Astrocyte of the hippocampus (primary cell): ENCODE measurements at regions not wholly inside any gene's neighbourhood (a gene's known extent, or its start where the extent isn't known, plus 50 kb on each side); places are given as distances from the start of the nearest gene placed in this dataset.
A peak's percentile ranks its signal among the peaks of the same experiment; 100 is the strongest.
"Not testable (repeated sequence)": the region's sequence is repeated elsewhere in the genome, so short reads cannot be mapped to it uniquely, and the experiment has no call there.

Experiments used
- DNase-seq: peaks from one replicate; pipeline ENCODE4 v3.0.0; 2011; ENCODE audit warnings: low read depth, low spot score

DNA sequence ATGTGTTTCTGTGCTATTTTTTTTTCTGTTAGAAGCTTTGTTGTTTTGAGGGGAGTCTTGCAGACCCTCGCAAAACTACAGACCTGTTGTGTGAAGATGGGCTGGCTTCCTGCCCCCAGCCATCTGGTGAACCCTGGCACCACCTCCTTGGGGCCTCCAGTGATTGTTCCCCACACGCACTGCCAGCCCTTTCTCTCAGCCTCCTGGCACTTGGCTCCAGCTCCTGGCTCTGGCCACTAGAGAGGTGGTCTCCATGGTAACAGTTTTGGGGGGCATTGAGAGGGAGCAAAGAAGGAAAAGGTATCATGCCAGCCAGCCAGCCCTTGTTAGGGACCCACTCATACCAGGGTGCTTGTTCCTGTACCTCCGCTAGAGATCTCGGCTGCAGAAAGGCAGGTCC is 176.4 kb upstream of the RPH3A start:
- no peak for DNase-seq

DNA sequence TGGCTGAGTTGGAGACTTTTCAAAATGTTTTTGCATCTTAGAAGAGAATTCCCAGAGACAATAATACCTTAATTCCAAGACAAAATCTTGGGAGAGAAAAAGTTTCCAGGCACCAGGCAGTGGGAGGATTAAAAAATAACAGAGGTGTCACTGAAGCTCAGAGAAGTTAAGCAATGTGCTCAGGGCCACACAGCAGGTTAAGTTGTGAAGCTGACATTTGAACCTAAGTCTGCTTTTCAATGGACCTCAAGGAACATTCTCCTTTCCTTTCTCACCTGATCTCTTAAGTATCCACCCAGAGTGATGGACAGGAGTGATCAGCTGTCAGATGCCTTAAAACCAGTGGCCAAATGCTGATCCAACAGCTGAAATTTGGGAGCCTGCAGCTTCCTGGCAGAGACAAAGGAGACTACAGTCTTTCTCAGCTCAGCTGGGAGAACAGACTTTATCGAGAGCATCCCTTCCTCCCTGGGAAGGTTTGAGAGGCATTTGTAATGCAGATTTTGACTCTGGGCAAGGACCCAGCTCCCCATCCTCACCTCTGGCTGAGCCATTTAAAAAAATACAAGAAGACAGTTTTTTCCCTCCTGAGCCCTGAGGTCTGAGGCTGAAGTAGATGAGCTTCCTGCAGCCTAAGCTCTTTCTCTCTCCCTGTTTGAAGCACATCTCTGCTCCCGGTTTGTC is 174.9 kb upstream of the RPH3A start:
- DNase-seq, result no peak

DNA sequence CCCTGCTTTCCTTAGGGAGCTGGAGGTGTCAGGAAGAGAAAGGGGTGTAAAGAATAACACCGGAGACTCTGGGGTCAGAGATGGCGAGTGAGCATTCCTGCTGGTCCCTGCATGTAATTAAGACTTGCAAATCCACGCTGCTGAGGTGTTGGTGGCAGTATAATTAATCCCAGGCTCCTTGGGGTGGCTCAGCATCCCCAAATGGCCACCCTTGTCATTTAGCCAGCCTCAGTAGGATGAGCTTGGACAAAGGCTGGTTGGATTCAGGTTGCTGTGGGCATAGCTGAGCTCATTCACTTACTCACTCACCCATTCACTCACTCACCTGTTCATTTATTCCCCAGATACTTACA is 174.4 kb upstream of the RPH3A start:
- DNase-seq, result no peak

DNA sequence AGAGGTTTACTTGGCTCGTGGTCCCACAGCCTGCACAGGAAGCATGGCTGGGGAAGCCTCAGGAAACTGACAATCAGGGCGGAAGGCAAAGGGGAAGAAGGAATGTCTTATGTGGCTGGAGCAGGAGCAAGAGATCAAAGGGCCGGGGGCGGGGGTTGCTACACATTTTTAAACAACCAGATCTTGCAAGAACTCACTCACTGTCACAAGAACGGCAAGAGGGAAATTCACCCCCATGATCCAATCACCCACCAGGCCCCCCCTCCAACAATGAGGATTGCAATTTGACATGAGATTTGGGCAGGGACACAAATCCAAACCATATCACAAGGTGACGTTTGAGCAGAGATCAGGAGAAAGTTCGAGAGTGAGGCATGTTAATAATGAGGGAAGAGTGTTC is 163.7 kb upstream of the RPH3A start:
- DNase-seq, result no peak

DNA sequence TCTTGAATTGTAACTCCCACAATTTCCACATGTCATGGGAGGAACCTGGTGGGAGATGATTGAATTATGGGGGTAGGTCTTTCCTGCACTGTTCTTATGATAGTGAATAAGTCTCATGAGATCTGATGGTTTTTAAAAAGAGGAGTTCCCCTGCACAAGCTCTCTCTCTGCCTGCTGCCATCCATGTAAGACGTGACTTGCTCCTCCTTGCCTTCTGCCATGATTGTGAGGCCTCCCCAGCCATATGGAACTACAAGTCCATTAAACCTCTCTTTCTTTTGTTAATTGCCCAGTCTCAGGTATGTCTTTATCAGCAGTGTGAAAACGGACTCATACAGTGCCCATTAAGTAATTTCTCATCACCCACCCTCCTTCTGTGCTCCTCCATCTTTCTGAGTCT is 159.6 kb upstream of the RPH3A start:
- not testable (repeated sequence) for DNase-seq

DNA sequence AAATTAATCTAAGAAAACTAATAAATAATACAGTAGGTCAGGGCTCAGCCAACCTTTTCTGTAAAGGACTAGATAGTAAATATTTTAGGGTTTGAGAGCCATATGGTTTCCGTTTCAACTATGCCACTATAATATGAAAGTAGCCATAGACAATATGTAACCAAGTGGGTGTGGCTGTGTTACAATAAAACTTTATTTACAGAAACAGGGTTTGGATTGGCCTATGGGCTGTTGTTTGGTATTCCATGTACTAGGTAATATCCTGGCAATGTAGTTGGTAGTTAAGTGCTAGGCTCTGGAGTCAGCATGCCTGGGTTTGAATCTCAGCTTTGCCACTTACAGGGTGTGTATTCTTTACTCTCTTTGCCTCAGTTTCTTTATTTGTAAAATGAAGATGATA is 156.5 kb upstream of the RPH3A start:
- no peak for DNase-seq

DNA sequence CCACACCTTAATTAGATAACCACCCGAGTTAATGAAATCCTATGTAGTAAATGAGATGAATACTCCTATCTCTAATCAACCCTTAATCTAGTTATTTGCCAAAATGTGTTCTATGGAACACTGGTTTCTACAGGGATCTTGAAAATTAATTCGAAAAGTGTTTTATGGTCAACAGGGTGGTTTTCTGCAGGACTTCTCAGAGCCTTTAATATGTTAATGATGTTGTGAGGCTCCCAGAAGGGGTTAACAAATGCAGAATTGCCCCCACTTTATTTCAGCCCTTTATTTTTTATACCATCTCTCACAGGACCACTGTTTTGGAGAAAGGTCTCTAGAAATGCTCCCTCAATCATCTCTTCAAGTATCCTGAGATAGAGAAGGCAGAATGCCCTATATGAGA is 153.1 kb upstream of the RPH3A start:
- DNase-seq, result no peak

DNA sequence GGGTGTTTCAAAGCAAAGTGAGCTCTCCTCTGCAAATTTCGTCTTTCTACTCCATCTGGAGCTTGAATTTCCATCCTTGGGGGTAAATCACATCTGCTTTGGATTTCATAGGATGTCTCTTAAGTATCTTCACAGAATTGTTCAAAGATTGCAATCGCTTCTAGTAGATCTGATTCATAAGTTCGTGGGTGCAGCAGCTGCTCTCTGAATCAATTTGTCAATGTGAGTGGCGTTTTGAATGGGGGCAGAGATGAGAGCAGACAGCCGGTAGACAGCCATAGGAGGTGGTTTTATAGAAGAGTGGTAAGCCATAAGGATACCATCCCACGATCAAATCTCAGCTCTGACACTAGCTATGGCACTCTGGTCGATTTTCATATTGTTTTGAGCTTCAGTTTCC is 146.0 kb upstream of the RPH3A start:
- no peak for DNase-seq

DNA sequence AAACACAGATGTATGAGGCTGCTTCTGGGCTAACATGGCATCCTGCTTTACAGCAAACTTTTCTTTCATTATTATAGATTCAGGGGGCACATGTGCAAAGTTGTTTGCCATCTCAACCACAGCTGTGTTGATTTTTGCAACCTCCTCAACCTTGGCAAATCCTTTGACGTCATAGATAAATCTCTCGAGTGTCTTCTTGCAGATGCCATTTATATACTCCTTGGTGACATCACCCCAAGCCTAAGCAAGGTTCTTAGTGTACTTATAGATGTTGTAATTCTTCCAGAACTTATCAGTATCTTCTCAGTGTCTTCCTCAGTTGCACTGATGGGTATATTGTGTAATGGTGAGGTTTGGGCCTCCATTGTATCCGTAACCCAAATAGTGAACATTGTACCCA is 135.4 kb upstream of the RPH3A start:
- no peak for DNase-seq

DNA sequence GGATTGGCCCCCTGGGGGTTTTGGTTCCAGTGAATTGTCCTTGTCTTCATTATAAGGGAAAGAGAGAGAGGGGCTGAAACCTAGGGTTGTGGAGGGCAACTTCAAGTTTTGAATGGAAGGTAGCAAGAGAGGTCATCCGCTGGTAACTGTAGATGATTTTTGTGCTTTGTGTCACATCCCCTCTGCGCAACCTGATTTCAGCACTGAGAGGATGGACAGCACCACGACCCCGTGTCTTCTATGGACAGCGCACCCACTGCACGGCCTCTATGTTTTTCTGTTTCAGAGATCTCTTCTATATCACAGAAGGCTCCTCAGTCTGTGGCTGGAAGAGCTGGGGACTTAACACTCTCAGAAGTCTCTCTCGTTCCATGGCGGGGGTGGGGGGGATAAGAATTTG is 127.0 kb upstream of the RPH3A start:
- peak; percentile 44 for DNase-seq

DNA sequence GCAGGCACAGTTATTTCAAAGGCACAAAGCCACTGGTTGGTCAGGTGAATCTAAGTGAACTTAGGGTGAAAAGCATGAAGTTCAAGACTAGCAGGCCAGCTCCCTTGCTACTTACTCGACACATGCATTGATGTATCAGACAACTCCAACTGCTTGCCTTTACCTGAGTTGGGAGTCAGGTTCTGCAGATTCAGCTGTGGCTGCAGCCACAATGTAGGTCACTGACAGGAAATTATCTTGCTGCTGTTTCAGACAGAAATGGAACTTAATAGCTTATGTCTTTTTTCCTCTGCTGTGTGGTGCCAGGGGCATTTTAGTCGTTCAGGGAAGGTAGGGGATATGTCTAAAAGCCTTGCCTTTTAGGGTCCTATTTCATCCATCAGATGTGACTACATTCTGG is 125.6 kb upstream of the RPH3A start:
- DNase-seq, result no peak

DNA sequence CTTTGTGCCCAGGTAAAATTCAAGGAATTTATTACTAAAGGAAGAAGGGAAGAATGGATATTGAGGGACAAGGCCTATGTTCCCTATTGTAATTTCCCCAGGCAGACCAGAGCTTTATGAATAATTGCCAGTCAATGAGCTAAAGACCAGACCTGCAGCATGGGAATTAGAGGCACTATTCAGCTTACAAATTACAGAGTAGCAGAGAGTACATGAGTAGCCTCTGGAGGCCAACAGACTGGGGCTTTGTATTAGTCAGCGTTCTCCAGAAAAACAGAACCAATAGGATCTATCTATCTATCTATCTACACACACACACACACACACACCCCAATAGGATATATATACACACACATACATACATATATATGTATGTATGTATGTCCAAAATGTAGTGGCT is 120.0 kb upstream of the RPH3A start:
- no peak for DNase-seq

DNA sequence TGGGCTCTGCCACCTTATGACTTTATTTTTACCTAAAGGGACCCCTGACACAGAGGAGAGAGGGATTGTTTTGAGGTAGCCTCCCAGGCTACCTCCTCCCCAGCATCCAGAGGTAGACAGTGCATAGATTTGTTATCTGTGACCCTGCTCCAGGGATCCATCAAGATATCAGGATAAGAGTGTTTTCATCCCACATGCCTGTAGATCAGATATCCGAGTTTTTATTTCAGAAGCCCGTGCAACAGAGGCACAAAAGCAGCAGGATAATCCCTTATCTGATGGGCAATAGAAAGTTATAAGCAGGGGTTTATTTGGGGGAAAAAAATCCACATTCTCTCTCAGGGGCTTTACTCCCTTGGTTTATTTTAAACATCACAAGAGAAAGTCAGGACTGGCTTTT is 117.0 kb upstream of the RPH3A start:
- no peak for DNase-seq

DNA sequence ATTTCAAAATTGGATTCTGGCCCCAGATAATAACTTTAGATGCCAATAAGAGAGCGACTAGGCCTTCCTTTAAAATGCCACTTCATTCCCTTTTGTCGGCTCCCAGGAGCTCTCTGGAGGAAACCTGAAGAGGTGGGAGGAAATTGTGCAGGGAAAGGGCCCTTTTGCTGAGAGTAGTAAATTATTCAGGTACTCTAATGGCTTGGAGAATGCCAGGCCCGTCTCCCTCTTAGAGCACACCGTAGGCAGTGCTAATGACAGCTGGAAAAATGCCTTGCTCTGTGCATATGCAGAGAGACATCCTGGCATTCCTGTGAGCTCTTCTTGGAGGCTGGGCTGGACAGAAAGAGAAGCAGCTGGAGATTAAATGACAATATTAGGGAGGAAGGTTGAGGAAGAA is 115.0 kb upstream of the RPH3A start:
- no peak for DNase-seq

DNA sequence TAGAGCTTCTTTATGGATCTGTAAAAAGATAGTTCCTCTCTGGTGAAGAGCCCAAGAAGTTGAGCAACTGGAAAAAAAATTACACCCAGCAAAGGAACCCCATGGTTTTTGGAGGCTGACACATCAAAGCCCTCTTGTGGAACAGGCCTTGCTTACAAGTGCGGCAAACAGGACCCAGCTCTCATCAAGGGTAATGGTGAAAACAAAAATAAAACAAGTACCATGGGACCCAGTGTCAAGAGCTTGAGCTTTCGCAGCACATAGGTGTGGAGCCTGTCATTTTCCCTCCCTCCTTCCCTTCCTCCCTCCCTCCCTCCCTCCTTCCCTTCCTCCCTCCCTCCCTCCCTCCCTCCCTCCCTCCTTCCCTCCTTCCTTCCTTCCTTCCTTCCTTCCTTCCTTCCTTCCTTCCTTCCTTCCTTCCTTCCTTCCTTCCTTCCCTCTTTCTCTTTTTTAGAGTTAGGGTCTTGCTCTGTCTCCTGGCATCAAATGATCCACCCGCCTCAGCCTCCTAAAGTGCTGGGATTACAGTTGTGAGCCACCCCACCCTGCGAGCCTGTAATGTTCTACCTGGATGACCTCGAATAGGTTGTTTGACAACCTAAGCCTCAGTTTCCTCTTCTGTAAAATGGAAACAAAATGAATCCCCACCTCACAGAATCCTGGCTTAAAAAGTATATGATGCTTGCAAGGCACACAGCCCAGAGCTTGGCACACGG is 114.3 kb upstream of the RPH3A start:
- no peak for DNase-seq

DNA sequence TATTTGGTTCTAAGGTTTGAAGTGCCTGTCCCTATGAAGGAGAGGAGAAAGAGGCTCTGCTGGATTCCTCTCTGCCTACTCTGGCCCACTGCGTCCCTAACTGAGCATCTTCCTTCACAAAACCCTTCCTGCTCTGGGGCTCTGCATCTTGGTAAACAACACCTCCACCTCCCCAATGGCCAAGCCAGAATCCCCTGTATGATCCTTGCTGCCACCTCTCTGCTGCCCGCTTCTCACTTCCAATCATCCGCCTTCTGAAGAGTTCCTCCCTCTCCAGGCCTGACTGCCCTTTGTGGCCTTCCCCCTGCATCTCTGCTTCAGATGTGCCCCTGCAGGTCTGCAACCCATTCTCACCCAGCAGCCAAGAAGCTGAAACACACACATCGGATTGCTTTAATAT is 110.6 kb upstream of the RPH3A start:
- no peak for DNase-seq

DNA sequence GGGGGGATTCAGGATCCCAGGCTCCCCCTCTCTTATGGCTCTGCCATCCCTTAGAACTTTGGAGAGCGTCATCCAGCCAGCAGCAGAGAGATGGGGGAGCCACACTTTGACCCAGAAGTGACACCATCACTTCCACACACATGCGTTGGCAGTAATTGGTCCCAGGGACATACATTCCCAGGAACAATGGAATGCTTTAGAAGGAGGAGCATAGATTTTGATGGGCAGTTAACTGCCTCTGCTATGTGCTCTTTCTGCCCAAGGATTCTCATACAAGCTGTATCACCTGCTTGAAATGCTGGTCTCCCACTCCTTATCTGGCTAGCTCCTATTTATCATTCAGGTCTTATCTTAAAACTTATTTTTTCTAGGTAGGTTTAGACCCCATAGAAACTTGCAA is 109.0 kb upstream of the RPH3A start:
- DNase-seq, result no peak

DNA sequence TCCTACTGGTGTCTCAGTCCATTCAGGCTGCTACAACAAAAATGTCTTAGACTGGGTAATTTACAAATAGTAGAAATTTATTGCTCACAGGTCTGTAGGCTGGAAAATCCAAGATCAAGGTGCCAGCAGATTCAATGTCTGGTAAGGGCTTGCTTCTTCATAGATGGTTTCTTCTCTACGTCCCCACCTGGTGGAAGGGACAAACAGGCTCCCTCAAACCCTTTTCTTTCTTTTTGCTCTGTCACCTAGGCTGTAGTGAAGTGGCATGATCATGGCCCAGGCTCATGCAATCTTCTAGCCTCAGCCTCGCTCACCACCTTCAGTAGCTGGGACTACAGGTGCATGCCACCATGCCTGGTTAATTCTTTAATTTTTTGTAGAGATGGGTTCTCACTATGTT is 106.8 kb upstream of the RPH3A start:
- no peak for DNase-seq

DNA sequence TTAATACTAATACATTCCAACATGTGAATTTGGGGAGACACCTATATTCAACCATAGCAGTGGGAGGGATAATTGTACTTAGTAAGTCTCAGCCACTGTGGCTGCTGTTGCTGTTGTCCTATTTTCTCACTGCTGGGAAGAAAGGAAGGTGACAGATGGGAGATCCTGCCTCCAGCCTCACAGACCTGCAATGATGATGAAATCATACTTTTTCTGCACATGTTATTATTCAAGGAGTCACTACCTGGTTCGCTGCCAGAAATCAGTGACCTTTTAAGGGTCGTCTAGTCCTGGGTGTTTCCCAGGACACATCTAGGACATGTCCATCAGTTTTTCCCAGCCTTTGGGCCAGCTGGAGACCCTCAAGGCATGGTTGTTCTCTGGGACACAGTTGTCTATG is 106.2 kb upstream of the RPH3A start:
- DNase-seq, result no peak

DNA sequence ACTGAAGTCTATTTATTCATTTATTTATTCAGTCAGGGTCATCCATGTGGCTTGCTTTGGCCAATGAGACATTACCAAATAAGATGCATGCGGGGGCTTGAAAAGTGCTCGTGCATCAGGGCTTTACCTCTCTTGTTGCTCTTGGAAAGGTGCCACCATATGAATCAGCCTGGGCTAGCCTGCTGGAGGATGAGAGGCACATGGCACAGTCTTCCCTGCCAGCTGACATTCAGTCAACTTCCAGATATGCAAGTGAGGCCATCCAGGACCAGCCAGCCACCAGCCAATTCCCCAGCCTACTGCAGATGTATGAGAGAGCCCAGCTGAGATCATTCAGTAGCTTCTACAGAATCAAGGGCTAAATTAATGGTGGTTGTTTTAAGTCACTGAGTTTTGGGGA is 105.2 kb upstream of the RPH3A start:
- peak; percentile 4 for DNase-seq

DNA sequence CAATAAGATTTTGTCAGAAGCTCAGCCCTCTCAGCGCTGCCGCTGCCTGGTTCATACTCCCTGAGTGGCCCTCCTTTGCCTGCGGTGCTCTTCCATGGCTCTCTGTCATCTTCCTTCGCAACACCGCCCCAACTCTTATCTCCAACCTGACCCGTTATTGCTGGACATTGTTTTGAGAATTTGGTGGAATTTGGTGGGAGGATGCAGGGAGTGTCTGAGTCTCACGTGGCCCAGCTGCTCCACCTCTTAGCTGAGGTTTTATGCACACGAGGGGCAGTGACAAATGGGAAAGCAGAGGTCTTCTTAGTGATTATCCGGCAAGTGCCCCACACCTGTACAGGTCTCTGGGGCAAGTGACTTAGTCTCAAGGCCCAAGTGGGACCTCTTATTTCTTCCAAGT is 97.5 kb upstream of the RPH3A start:
- DNase-seq, result no peak

DNA sequence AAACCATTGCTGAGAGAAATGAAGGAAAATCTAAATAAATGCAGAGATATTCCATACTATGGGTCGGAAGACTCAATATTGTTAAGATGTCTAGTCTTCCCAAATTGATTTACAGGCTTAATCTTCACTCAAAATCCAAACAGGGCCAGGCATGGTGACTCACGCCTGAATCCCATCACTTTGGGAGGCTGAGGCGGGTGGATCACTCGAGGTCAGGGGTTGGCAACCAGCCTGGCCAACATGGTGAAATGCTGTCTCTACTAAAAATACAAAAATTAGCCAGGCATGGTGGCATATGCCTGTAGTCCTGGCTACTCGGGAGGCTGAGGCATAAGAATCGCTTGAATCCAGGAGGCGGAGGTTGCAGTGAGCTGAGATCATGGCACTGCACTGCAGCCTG is 94.1 kb upstream of the RPH3A start:
- not testable (repeated sequence) for DNase-seq

DNA sequence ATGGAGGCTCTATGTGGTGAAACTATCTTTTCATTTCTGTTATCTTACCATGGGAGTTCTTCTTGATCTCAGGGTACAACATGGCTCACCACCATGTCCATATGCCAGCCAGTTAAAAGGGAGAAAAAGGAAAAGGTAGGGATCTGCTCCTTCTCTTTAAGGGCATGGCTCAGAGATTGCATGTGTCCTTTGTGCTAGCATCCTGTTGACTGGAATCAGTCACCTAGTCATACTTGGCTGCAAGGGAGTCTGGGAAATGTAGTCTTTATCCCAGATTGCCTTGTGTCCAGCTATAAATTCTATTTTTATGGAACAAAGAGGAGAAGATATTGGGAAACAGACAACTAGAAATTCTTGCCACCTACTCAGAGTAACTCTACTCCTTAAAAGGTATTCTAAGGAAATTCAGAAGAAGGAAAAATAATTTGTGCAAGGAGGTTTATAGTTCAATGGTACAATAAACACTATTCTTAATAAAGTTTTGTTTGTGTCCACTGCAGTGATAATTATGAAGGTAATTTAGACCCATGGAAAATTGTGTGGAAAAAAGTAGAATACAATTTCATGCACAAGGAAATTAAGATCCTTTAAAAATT is 86.4 kb upstream of the RPH3A start:
- DNase-seq, result no peak
